Fibroblast of pulmonary artery (primary cell): ENCODE measurements at regions not wholly inside any gene's neighbourhood (a gene's known extent, or its start where the extent isn't known, plus 50 kb on each side); places are given as distances from the start of the nearest gene placed in this dataset.

Source experiments
- DNase-seq: peaks from one replicate; pipeline ENCODE4 v3.0.0-alpha.2; 2010; ENCODE audit warnings: low read depth
- H3K4me3 ChIP-seq: replicated peaks from 2 replicates; pipeline ENCODE4 v1.5.1; 2011; ENCODE audit warnings: low read depth, mild to moderate bottlenecking, control low read depth, low read length, moderate library complexity
- TF ChIP-seq, protein P1 (sequence below): IDR thresholded peaks from 2 replicates; pipeline ENCODE4 v1.5.1; 2011; ENCODE audit warnings: mild to moderate bottlenecking, control low read depth, low read length, inconsistent platforms; ENCODE audit errors: missing control alignments

DNA sequence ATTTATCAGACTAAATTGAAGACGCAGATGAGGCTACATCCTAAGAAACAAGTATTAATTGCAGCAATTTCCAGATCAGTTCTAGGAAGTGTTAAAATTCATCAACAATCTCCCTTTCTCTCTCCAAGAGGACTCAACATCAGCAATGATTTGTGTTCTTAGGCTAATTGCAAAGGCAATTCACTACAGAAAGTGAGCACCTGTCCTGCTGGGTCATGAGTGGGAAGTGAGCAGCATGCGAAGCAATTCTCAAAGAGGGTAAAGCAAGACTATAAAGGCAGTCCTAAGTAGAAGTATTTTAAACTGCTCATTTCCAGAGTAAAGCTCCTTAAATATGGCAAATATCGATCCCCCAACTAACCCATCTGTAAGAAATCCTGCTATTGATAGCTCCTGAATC, 1191.0 kb upstream of the ALCAM start:
- DNase-seq = no peak
- H3K4me3 ChIP-seq = no peak overlapping the region
- TF ChIP-seq, protein P1, sequence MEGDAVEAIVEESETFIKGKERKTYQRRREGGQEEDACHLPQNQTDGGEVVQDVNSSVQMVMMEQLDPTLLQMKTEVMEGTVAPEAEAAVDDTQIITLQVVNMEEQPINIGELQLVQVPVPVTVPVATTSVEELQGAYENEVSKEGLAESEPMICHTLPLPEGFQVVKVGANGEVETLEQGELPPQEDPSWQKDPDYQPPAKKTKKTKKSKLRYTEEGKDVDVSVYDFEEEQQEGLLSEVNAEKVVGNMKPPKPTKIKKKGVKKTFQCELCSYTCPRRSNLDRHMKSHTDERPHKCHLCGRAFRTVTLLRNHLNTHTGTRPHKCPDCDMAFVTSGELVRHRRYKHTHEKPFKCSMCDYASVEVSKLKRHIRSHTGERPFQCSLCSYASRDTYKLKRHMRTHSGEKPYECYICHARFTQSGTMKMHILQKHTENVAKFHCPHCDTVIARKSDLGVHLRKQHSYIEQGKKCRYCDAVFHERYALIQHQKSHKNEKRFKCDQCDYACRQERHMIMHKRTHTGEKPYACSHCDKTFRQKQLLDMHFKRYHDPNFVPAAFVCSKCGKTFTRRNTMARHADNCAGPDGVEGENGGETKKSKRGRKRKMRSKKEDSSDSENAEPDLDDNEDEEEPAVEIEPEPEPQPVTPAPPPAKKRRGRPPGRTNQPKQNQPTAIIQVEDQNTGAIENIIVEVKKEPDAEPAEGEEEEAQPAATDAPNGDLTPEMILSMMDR = no peak

DNA sequence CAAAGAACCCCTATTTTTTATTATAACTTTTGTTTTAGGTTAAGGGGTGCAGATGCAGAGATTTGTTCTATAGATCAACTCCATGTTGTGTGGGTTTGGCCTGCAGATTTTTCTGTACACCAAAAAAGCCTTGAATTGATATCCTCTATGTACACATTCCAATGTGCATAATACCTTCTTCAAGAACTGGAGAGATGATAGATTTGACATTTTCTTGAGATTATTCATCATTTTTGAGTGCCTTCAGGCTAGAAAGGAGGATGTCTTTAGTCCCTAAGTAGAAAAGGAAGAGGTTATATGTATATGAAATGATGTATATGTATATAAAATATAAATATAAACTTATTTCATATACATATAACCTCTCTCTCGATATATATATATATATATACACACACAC, 1190.0 kb upstream of the ALCAM start:
- TF ChIP-seq, protein P1 = no peak
- no peak overlapping the region for H3K4me3 ChIP-seq
- no peak for DNase-seq

DNA sequence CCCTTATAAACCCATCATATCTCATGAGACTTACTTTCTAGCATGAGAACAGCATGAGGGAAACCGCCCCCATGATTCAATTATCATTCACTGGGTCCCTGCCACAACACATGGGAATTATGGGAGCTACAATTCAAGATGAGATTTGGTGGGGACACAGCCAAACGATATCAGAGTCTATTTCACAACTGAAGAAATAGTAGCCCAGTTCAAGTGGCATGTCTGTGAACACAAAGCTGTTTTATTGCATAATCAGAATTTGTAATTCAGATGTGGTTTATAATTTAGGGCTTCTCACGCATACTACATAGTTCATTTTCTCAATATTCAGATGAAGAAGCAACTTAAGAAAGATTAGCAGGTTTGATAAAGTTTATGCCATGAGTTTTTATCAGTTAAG, 1188.0 kb upstream of the ALCAM start:
- no peak overlapping the region for H3K4me3 ChIP-seq
- TF ChIP-seq, protein P1 = no peak
- DNase-seq = no peak

DNA sequence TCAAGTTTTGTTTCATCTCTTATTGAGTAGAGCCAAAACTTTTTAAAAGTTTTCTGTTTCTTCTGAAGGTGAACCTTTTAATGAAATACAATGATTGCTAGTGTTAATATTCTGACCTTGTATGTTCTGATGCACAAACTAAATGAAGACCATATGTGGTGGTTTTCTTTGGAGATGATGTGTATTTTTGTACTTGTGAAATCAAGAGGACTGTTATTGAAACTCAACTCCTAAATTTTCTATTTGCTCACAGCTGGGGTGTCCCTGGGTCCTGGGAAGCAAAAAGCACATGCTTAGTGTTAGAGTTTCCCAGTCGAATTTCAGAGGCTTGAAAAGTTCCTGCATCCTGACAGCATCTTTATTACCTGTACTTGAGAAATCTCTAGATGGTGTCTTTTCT, 1185.8 kb upstream of the ALCAM start:
- H3K4me3 ChIP-seq = no peak overlapping the region
- TF ChIP-seq, protein P1 = no peak
- no peak for DNase-seq

DNA sequence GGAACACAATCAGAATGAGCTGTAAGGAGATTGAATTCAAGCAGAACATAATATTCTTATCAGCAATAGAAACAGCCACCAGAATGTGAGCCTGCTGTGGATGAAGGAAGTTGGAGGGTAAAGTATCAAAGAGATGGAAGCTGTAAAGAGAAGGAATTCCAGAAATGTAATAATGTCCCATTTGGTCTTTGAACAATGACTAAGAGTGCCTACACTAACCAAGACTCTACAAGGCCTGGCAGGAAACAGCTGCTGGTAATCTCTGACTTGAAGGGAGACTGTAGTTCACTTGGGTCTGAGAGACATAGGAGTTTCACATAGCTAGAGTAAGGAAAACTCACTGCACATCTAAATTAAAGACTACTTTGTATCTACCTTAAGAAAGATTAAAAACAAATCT, 1176.0 kb upstream of the ALCAM start:
- no peak overlapping the region for H3K4me3 ChIP-seq

DNA sequence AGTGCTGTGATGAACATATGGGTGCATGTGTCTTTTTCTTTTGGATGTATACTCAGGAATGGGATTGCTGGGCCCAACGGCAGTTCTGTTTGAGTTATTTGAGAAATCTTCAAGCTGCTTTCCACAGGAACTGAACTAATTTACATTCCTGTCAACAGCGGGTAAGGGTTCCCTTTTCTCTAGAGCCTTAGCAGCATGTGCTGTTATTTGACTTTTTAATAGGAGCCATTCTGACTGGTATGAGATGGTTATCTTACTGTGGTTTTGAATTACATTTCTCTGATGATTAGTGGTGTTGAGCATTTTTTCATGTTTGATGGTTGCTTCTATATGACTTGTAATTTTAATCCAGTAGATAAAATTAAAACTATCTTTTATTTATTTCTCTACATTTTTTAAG, 1168.6 kb upstream of the ALCAM start:
- H3K4me3 ChIP-seq = no peak overlapping the region
- DNase-seq = no peak
- TF ChIP-seq, protein P1 = no peak

More for the DNA sequence above, 1176.0 kb upstream of the ALCAM start:
- no peak for DNase-seq
- TF ChIP-seq, protein P1 = no peak

DNA sequence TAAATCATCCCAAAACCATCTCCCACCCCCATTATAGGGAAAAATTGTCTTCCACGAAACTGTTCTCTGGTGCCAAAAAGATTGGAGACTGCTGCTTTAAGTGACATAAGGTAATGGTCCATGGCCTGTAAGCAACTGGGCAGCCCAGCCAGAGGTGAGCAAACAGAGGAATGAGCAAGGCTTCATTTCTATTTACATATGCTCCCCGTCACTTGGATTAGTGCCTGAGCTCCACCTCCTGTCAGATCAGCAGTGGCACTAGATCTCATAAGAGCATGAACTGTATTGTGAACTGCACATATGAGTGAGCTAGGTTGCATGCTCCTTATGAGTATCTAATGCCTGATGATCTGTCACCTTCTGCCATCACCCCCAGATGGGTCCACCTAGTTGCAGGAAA, 1159.8 kb upstream of the ALCAM start:
- DNase-seq = no peak
- TF ChIP-seq, protein P1 = no peak
- no peak overlapping the region for H3K4me3 ChIP-seq
